ENCODE measurements at regions not wholly inside any gene's neighbourhood (a gene's known extent, or its start where the extent isn't known, plus 50 kb on each side); places are given as distances from the start of the nearest gene placed in this dataset.

DNA sequence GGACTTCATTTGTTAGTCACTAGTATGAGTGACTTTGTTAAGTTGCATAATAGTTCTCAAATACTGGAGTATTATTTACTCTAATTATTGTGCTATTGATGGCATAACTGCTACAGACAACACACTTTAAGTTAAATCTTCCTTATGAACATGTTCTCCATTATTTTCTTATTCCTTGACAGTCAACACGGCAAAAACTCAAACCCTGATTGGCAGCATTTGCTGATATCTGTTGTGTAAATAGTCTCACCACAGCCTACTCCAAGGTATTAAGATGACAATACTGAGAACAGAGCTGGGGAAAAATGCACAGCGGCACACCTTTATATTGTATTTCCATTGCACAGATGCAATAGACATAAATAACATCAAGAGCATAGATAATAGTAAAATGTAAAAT is 568.0 kb upstream of the AADAT start:
- TF ChIP-seq SUZ12 (IDR thresholded peaks at IDR 0.05; ENCODE audit: extremely low read depth, insufficient read depth, insufficient read length), result no peak
- no peak for TF ChIP-seq YY1 (IDR thresholded peaks at IDR 0.05; ENCODE audit: insufficient read depth, insufficient read length)

Measured in NT2/D1 (cell line).